ENCODE measurements at regions not wholly inside any gene's neighbourhood (a gene's known extent, or its start where the extent isn't known, plus 50 kb on each side); places are given as distances from the start of the nearest gene placed in this dataset.

GRCh38 chr4:181770971-181771370 is 472.2 kb upstream of the TENM3 start:
- WGBS (ENCODE audit: insufficient coverage), result no CpG with 5 or more reads among the region's 1 CpG
- no peak overlapping the region for H3K27ac Mint-ChIP-seq
- H3K36me3 ChIP-seq (ENCODE audit: control insufficient read depth in 2 of 2, extremely low read depth in 1 of 2, insufficient read depth in 1 of 2, low read length in 1 of 2), result no peaks in the 10 kb centered on the region
- H3K27ac ChIP-seq (ENCODE audit: low read length), result no peak overlapping the region
- CTCF ChIA-PET, result no interaction called here
- no peaks in the 10 kb centered on the region for H3K9me3 ChIP-seq
- H3K27me3 Mint-ChIP-seq, result no peaks in the 10 kb centered on the region
- H3K36me3 Mint-ChIP-seq, result no peaks in the 10 kb centered on the region
- POLR2A ChIA-PET, result no interaction called here
- H3K9me3 Mint-ChIP-seq, result peaks cover 9 to 14% (median 11%) of the 10 kb centered on the region in 3 donors
- no peak for DNase-seq
- no peaks in the 10 kb centered on the region for H3K4me1 ChIP-seq (ENCODE audit: control insufficient read depth in 1 of 2, extremely low read depth in 1 of 2, insufficient read depth in 2 of 2, low read length in 2 of 2)
- H3K4me3 Mint-ChIP-seq, result no peak overlapping the region
- H3K27me3 ChIP-seq (replicated peaks in 1 of 2; ENCODE audit: control insufficient read depth in 2 of 2, extremely low read depth in 1 of 2, insufficient read depth in 2 of 2, low read length in 1 of 2), result no peaks in the 10 kb centered on the region
- H3K4me1 Mint-ChIP-seq, result no peaks in the 10 kb centered on the region
- ATAC-seq (replicated peaks in 1 of 4), result no peak
- H3K4me3 ChIP-seq (ENCODE audit: control insufficient read depth in 1 of 2, extremely low read depth in 1 of 2, low read length in 1 of 2), result no peak overlapping the region

DNA sequence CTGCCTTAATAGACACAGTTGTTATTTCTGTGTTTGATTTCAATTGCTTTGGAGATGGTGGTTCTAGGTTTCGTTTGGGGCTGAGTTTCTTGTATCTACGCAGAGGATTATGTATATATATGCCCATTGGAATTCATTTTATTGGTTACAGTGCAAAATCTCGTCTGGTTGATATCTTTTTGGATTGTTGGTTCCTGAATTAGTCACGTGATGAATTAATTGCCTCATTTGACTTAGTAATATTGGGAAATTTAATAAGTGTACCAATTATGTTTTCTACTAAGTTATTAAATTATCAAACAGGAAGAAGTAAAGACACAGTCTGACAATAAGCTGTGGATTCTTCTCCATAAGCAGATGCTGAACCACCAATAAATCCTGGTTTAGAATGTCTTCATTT is 467.9 kb upstream of the TENM3 start:
- no peaks in the 10 kb centered on the region for H3K9me3 ChIP-seq
- no peak overlapping the region for H3K4me3 ChIP-seq (ENCODE audit: control insufficient read depth in 1 of 2, extremely low read depth in 1 of 2, low read length in 1 of 2)
- DNase-seq (no peak), ATAC-seq (replicated peaks in 1 of 4) (no peak)
- no peak overlapping the region for H3K4me3 Mint-ChIP-seq
- no peaks in the 10 kb centered on the region for H3K36me3 Mint-ChIP-seq
- no peaks in the 10 kb centered on the region for H3K4me1 ChIP-seq (ENCODE audit: control insufficient read depth in 1 of 2, extremely low read depth in 1 of 2, insufficient read depth in 2 of 2, low read length in 2 of 2)
- H3K36me3 ChIP-seq (ENCODE audit: control insufficient read depth in 2 of 2, extremely low read depth in 1 of 2, insufficient read depth in 1 of 2, low read length in 1 of 2), result no peaks in the 10 kb centered on the region
- no peaks in the 10 kb centered on the region for H3K27me3 ChIP-seq (replicated peaks in 1 of 2; ENCODE audit: control insufficient read depth in 2 of 2, extremely low read depth in 1 of 2, insufficient read depth in 2 of 2, low read length in 1 of 2)
- no peak overlapping the region for H3K27ac Mint-ChIP-seq
- H3K4me1 Mint-ChIP-seq, result no peaks in the 10 kb centered on the region
- H3K9me3 Mint-ChIP-seq, result peaks cover 4 to 21% (median 14%) of the 10 kb centered on the region in 3 donors
- ChIA-PET CTCF (no interaction called here), POLR2A (no interaction called here)
- WGBS (ENCODE audit: insufficient coverage), result 80% methylated on average over 1 of the region's 4 CpGs
- no peak overlapping the region for H3K27ac ChIP-seq (ENCODE audit: low read length)
- no peaks in the 10 kb centered on the region for H3K27me3 Mint-ChIP-seq

- Histone ChIP-seq H3K9me3 (no peaks in the 10 kb centered on the region), H3K27ac (ENCODE audit: low read length) (no peak overlapping the region), H3K4me3 (ENCODE audit: control insufficient read depth in 1 of 2, extremely low read depth in 1 of 2, low read length in 1 of 2) (no peak overlapping the region), H3K27me3 (replicated peaks in 1 of 2; ENCODE audit: control insufficient read depth in 2 of 2, extremely low read depth in 1 of 2, insufficient read depth in 2 of 2, low read length in 1 of 2) (no peaks in the 10 kb centered on the region), H3K4me1 (ENCODE audit: control insufficient read depth in 1 of 2, extremely low read depth in 1 of 2, insufficient read depth in 2 of 2, low read length in 2 of 2) (no peaks in the 10 kb centered on the region), H3K36me3 (ENCODE audit: control insufficient read depth in 2 of 2, extremely low read depth in 1 of 2, insufficient read depth in 1 of 2, low read length in 1 of 2) (no peaks in the 10 kb centered on the region)
- Mint-ChIP-seq H3K9me3 (peaks cover 9 to 25% (median 11%) of the 10 kb centered on the region in 3 donors), H3K27me3 (no peaks in the 10 kb centered on the region), H3K27ac (no peak overlapping the region), H3K36me3 (no peaks in the 10 kb centered on the region), H3K4me1 (no peaks in the 10 kb centered on the region), H3K4me3 (no peak overlapping the region)
- ChIA-PET CTCF (no interaction called here), POLR2A (no interaction called here)
- ATAC-seq (replicated peaks in 1 of 4) (no peak), DNase-seq (no peak)
- WGBS (ENCODE audit: insufficient coverage), result no CpG with 5 or more reads among the region's 5 CpGs
Observed at GRCh38 chr4:181776264-181777054, 466.7 kb upstream of the TENM3 start.

- no peak overlapping the region for H3K27ac ChIP-seq (ENCODE audit: low read length)
- no peaks in the 10 kb centered on the region for H3K36me3 Mint-ChIP-seq
- no CpG with 5 or more reads among the region's 2 CpGs for WGBS (ENCODE audit: insufficient coverage)
- no peaks in the 10 kb centered on the region for H3K27me3 Mint-ChIP-seq
- H3K27me3 ChIP-seq (replicated peaks in 1 of 2; ENCODE audit: control insufficient read depth in 2 of 2, extremely low read depth in 1 of 2, insufficient read depth in 2 of 2, low read length in 1 of 2), result no peaks in the 10 kb centered on the region
- H3K4me1 Mint-ChIP-seq, result no peaks in the 10 kb centered on the region
- no peaks in the 10 kb centered on the region for H3K9me3 ChIP-seq
- CTCF ChIA-PET, result no interaction called here
- no peak overlapping the region for H3K27ac Mint-ChIP-seq
- H3K4me1 ChIP-seq (ENCODE audit: control insufficient read depth in 1 of 2, extremely low read depth in 1 of 2, insufficient read depth in 2 of 2, low read length in 2 of 2), result no peaks in the 10 kb centered on the region
- H3K4me3 Mint-ChIP-seq, result no peak overlapping the region
- DNase-seq (no peak), ATAC-seq (replicated peaks in 1 of 4) (no peak)
- POLR2A ChIA-PET, result no interaction called here
- peaks cover 11 to 28% (median 15%) of the 10 kb centered on the region in 3 donors for H3K9me3 Mint-ChIP-seq
- H3K4me3 ChIP-seq (ENCODE audit: control insufficient read depth in 1 of 2, extremely low read depth in 1 of 2, low read length in 1 of 2), result no peak overlapping the region
- no peaks in the 10 kb centered on the region for H3K36me3 ChIP-seq (ENCODE audit: control insufficient read depth in 2 of 2, extremely low read depth in 1 of 2, insufficient read depth in 1 of 2, low read length in 1 of 2)
Observed at GRCh38 chr4:181777518-181777917, 465.7 kb upstream of the TENM3 start.

GRCh38 chr4:181784881-181785280 is 458.3 kb upstream of the TENM3 start:
- H3K4me3 ChIP-seq (ENCODE audit: control insufficient read depth in 1 of 2, extremely low read depth in 1 of 2, low read length in 1 of 2), result no peak overlapping the region
- no peak for DNase-seq
- H3K9me3 ChIP-seq, result no peaks in the 10 kb centered on the region
- Mint-ChIP-seq H3K9me3 (peaks cover 11 to 33% (median 32%) of the 10 kb centered on the region in 3 donors), H3K36me3 (no peaks in the 10 kb centered on the region), H3K4me1 (no peaks in the 10 kb centered on the region), H3K27me3 (no peaks in the 10 kb centered on the region), H3K4me3 (no peak overlapping the region), H3K27ac (no peak overlapping the region)
- WGBS (ENCODE audit: insufficient coverage), result 67% methylated on average over 1 of the region's 2 CpGs
- no peak for ATAC-seq (replicated peaks in 1 of 4)
- H3K27ac ChIP-seq (ENCODE audit: low read length), result no peak overlapping the region
- CTCF ChIA-PET, result no interaction called here
- H3K36me3 ChIP-seq (ENCODE audit: control insufficient read depth in 2 of 2, extremely low read depth in 1 of 2, insufficient read depth in 1 of 2, low read length in 1 of 2), result no peaks in the 10 kb centered on the region
- no peaks in the 10 kb centered on the region for H3K27me3 ChIP-seq (replicated peaks in 1 of 2; ENCODE audit: control insufficient read depth in 2 of 2, extremely low read depth in 1 of 2, insufficient read depth in 2 of 2, low read length in 1 of 2)
- POLR2A ChIA-PET, result no interaction called here
- no peaks in the 10 kb centered on the region for H3K4me1 ChIP-seq (ENCODE audit: control insufficient read depth in 1 of 2, extremely low read depth in 1 of 2, insufficient read depth in 2 of 2, low read length in 2 of 2)

DNA sequence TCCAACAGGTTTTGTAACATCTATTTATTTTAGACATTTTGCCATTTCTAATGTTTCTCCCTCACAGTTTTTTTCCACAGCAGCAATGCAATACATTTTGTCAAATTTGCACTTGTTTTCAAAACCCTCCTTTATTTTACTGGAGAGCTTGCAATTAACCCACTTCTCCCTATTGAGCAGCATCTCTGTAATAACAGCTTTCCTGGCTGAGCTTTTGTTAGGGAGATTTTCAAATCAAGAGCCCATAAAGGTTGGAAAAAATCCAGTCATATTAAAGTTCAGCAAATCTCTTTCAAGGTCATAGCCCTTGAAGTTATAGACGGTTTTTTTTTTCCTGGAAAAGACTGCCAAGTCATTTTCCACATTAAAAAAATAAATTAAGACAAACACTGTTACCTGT is 450.6 kb upstream of the TENM3 start:
- Histone ChIP-seq H3K4me1 (ENCODE audit: control insufficient read depth in 1 of 2, extremely low read depth in 1 of 2, insufficient read depth in 2 of 2, low read length in 2 of 2) (no peaks in the 10 kb centered on the region), H3K36me3 (ENCODE audit: control insufficient read depth in 2 of 2, extremely low read depth in 1 of 2, insufficient read depth in 1 of 2, low read length in 1 of 2) (no peaks in the 10 kb centered on the region), H3K9me3 (no peaks in the 10 kb centered on the region), H3K4me3 (ENCODE audit: control insufficient read depth in 1 of 2, extremely low read depth in 1 of 2, low read length in 1 of 2) (no peak overlapping the region), H3K27ac (ENCODE audit: low read length) (no peak overlapping the region), H3K27me3 (replicated peaks in 1 of 2; ENCODE audit: control insufficient read depth in 2 of 2, extremely low read depth in 1 of 2, insufficient read depth in 2 of 2, low read length in 1 of 2) (no peaks in the 10 kb centered on the region)
- no peaks in the 10 kb centered on the region for H3K36me3 Mint-ChIP-seq
- ChIA-PET POLR2A (no interaction called here), CTCF (interaction anchor here in 1 of 2 donors (0.7 kb wide), 1 partner anchor 311 kb away, joined by 7 read pairs; no protein-coding TSS in a partner anchor)
- H3K27ac Mint-ChIP-seq, result no peak overlapping the region
- ATAC-seq (replicated peaks in 1 of 4), result no peak
- H3K27me3 Mint-ChIP-seq, result no peaks in the 10 kb centered on the region
- no CpG with 5 or more reads among the region's 1 CpG for WGBS (ENCODE audit: insufficient coverage)
- peaks cover 13 to 22% (median 19%) of the 10 kb centered on the region in 3 donors for H3K9me3 Mint-ChIP-seq
- no peak overlapping the region for H3K4me3 Mint-ChIP-seq
- DNase-seq, result no peak
- H3K4me1 Mint-ChIP-seq, result no peaks in the 10 kb centered on the region
